Fibroblast of mammary gland (primary cell): ENCODE measurements at regions not wholly inside any gene's neighbourhood (a gene's known extent, or its start where the extent isn't known, plus 50 kb on each side); places are given as distances from the start of the nearest gene placed in this dataset.
"Not testable (repeated sequence)": the region's sequence is repeated elsewhere in the genome, so short reads cannot be mapped to it uniquely, and the experiment has no call there.

Experiments used
- DNase-seq: peaks from one replicate; pipeline ENCODE4 v3.0.0-alpha.2; 2010; ENCODE audit warnings: low read depth
- H3K4me3 ChIP-seq: 2 replicates; pipeline ENCODE4 v1.5.1; 2011; ENCODE audit warnings: low read depth, mild to moderate bottlenecking, low read length, moderate library complexity; ENCODE audit not compliant: control insufficient read depth
- TF ChIP-seq, protein P1 (sequence below): conservative IDR thresholded peaks from 2 replicates; pipeline ENCODE4 v1.5.1; 2011; ENCODE audit warnings: low read depth, low read length, inconsistent platforms; ENCODE audit not compliant: control insufficient read depth, insufficient read depth

DNA sequence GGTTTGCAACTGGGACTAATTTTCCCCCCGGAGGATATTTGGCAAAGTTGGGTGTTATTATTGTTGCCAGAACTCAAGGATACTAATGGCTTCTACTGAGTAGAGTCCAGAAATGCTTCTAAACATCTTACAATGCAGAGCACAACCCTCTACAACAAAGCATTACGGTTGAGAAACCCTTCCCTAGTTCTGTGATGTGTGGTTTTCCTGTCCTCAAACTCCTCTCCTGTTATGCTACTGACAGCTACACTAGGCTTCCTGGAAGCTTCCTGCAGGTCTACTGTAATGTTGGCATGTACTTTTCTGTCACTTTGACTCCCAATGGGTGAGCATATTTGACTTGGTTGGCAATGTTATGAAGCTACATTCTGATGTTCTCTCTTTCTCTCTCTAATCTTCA lies 1656.9 kb downstream of the MRPL39 start:
- no peak for DNase-seq
- no peak overlapping the region for H3K4me3 ChIP-seq
- TF ChIP-seq, protein P1, sequence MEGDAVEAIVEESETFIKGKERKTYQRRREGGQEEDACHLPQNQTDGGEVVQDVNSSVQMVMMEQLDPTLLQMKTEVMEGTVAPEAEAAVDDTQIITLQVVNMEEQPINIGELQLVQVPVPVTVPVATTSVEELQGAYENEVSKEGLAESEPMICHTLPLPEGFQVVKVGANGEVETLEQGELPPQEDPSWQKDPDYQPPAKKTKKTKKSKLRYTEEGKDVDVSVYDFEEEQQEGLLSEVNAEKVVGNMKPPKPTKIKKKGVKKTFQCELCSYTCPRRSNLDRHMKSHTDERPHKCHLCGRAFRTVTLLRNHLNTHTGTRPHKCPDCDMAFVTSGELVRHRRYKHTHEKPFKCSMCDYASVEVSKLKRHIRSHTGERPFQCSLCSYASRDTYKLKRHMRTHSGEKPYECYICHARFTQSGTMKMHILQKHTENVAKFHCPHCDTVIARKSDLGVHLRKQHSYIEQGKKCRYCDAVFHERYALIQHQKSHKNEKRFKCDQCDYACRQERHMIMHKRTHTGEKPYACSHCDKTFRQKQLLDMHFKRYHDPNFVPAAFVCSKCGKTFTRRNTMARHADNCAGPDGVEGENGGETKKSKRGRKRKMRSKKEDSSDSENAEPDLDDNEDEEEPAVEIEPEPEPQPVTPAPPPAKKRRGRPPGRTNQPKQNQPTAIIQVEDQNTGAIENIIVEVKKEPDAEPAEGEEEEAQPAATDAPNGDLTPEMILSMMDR, result no peak

DNA sequence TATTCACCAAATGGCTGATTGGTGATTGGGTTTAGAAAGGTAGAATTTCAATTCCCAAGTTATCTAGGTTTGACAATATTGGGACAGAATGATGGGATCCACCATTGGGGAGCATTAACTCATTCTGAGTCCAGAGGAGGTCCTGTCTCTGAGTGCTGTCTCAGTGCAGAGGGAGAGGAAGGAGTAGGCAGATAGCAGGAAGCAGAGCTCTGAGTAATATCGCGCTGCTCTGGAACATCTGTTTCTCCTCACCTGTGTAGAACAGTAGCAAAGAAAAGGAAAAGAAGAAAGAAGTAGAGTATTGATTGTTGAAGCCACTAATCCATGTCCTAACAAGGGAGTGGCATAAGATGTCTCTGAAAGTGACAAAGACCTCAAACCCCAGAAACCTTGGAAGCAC lies 1657.8 kb downstream of the MRPL39 start:
- no peak for DNase-seq
- H3K4me3 ChIP-seq, result no peak overlapping the region
- TF ChIP-seq, protein P1, result no peak

DNA sequence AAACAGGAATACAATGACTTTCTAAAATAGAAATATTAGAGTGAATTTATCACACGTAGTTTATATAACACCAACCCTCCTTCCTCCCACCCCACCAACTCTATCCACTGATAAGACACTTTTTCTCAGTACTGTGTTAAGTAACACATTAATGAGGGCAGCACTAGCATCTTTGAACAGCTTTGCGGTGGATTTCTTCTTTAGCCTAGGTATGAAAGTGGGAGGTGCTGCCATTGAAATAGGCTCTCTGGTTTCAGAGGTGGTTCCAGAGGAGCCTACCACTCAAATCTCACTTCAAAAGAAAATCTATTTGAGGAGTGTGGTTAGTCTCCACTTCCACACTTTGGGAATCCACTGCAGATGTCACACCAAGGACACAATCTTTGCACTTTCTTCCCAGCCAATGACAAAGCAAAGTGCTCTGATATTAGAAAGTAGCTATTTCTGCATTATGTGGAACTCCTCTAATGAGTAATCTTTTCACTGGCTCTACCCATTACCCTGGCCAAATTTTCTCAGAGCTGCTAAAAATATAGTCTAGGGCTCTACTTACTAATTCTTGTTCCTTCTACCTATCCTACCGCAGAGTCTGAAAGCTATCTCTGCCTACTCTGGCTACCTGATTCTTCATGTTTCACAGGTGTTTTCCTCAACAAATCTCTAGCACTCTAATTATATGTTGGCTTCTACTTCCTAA lies 1667.8 kb downstream of the MRPL39 start:
- no peak overlapping the region for H3K4me3 ChIP-seq
- DNase-seq, result no peak
- TF ChIP-seq, protein P1, result no peak

DNA sequence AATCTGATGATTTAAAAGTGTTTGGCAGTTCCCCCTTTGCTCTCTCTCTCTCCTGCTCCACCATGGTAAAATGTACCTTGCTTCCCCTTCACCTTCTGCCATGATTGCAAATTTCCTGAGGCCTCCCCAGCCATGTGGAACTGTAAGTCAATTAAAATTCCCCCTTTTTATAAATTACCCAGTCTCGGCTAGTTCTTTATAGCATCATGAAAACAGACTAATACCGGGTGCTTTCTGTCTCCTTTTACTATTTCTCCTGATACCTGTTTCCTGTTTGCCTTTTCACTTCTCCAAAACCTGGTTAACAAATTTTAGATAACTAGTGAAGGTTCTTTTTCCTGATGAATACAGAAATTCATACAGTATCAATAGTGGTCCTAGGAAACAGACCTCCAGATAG lies 1670.3 kb downstream of the MRPL39 start:
- TF ChIP-seq, protein P1, result no peak
- no peak overlapping the region for H3K4me3 ChIP-seq
- DNase-seq, result no peak

DNA sequence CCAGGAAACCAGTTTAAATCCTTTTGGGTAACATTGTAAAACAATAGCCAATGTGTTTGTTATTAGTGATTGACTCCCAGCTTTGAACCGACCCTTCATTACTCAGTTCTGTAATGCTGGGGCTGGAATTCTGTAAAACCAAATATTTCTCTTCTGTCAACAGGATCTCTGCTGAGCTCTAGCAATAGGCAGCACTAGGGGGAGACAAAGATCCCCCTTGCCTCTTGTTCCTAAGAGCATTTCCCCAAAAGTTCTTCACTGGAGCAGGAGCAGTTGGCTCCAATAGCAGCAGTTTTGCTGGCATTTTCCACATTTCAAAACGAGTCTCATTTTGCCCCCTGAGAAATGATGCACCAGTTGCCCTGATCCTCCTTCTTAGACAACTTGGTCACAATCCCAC lies 1671.1 kb downstream of the MRPL39 start:
- peak; percentile 5 for DNase-seq
- TF ChIP-seq, protein P1, result no peak
- H3K4me3 ChIP-seq, result no peak overlapping the region

DNA sequence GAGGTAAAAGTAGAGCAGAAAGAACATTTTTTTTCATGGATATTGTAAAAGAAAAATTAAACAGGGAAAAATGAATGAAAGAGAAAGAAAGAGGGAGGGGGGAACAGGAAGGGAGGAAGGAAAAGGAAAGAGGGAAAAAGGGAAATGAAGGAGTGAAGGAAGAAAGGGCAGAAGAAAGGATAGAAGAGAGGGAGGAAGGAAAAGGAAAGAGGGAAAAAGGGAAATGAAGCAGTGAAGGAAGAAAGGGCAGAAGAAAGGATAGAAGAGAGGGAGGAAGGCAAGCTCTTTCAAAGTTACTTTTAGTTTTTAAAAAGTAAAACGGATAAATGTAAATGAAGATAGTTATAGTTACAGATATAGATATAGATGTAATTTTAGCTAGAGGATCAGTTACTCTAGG lies 1676.7 kb downstream of the MRPL39 start:
- no peak for DNase-seq
- TF ChIP-seq, protein P1, result no peak
- H3K4me3 ChIP-seq, result no peak overlapping the region

DNA sequence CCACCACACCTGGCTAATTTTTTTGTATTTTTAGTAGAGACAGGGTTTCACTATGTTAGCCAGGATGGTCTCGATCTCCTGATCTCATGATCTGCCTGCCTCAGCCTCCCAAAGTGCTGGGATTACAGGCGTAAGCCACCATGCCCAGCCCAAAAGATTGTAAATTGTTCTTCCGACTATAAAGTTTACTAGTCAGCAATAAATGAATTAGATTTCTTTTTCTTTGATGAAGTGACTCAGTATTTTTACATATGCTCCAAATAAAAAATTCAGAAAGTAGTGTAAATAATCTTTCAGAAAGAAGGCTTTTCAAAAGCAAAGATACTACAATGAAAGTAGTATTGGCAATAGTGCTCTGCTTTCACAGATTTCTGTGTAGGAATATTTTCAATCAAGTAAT lies 1680.9 kb downstream of the MRPL39 start:
- not testable (repeated sequence) for H3K4me3 ChIP-seq, DNase-seq
